Glutamatergic neuron (in vitro differentiated cells): ENCODE measurements at regions not wholly inside any gene's neighbourhood (a gene's known extent, or its start where the extent isn't known, plus 50 kb on each side); places are given as distances from the start of the nearest gene placed in this dataset.

Source experiments
- DNase-seq: peaks from one replicate; pipeline ENCODE4 v3.0.0; 2022
- H3K27ac Mint-ChIP-seq: one replicate; pipeline ENCODE4 v1.8.0; 2020; ENCODE audit warnings: mild to moderate bottlenecking, mixed read lengths, inconsistent platforms; ENCODE audit not compliant: unreplicated experiment
- H3K27me3 Mint-ChIP-seq: one replicate; pipeline ENCODE4 v1.8.0; 2020; ENCODE audit warnings: mild to moderate bottlenecking, moderate library complexity, mixed read lengths, inconsistent platforms; ENCODE audit not compliant: unreplicated experiment
- H3K36me3 Mint-ChIP-seq: one replicate; pipeline ENCODE4 v1.8.0; 2020; ENCODE audit warnings: mild to moderate bottlenecking, mixed read lengths, inconsistent platforms; ENCODE audit not compliant: unreplicated experiment
- H3K4me1 Mint-ChIP-seq: one replicate; pipeline ENCODE4 v1.8.0; 2020; ENCODE audit warnings: mild to moderate bottlenecking, low read depth, mixed read lengths, inconsistent platforms; ENCODE audit not compliant: unreplicated experiment
- H3K4me3 Mint-ChIP-seq: one replicate; pipeline ENCODE4 v1.8.0; 2020; ENCODE audit warnings: mild to moderate bottlenecking, mixed read lengths, inconsistent platforms; ENCODE audit not compliant: unreplicated experiment
- H3K9me3 Mint-ChIP-seq: one replicate; pipeline ENCODE4 v1.8.0; 2020; ENCODE audit warnings: mild to moderate bottlenecking, moderate library complexity, mixed read lengths, inconsistent platforms; ENCODE audit not compliant: unreplicated experiment
- CTCF ChIP-seq: fragments of 200-600 bp; sonication (generic); IDR thresholded peaks from one replicate; pipeline ENCODE4 v1.5.0; 2021; ENCODE audit not compliant: partially characterized antibody, unreplicated experiment

- H3K27ac Mint-ChIP-seq: no peak overlapping the region
- no peaks in the 10 kb centered on the region for H3K27me3 Mint-ChIP-seq
Observed at GRCh38 chr21:38968887-38969543, 163.3 kb downstream of the ETS2 start.

GRCh38 chr21:38965910-38966504 lies 160.3 kb downstream of the ETS2 start:
- Mint-ChIP-seq H3K36me3 (peaks cover 17% of the 10 kb centered on the region), H3K4me3 (no peak overlapping the region), H3K9me3 (peaks cover 4% of the 10 kb centered on the region), H3K4me1 (no peaks in the 10 kb centered on the region), H3K27ac (no peak overlapping the region), H3K27me3 (peaks cover 2% of the 10 kb centered on the region)
- no peak for TF ChIP-seq CTCF
- DNase-seq: no peak

More at GRCh38 chr21:38968887-38969543, 163.3 kb downstream of the ETS2 start:
- Mint-ChIP-seq H3K9me3 (peaks cover 4% of the 10 kb centered on the region), H3K36me3 (peaks cover 6% of the 10 kb centered on the region), H3K4me1 (no peaks in the 10 kb centered on the region), H3K4me3 (no peak overlapping the region)
- DNase-seq: no peak
- TF ChIP-seq CTCF: no peak

- Mint-ChIP-seq H3K9me3 (no peaks in the 10 kb centered on the region), H3K27me3 (peaks cover 2% of the 10 kb centered on the region), H3K27ac (no peak overlapping the region), H3K36me3 (peaks cover 19% of the 10 kb centered on the region), H3K4me1 (no peaks in the 10 kb centered on the region), H3K4me3 (no peak overlapping the region)
- TF ChIP-seq CTCF: no peak
- no peak for DNase-seq
Observed at GRCh38 chr21:38965241-38965640, 159.5 kb downstream of the ETS2 start.

GRCh38 chr21:38963006-38963405 lies 157.3 kb downstream of the ETS2 start:
- Mint-ChIP-seq H3K4me1 (no peaks in the 10 kb centered on the region), H3K36me3 (peaks cover 22% of the 10 kb centered on the region), H3K27me3 (peaks cover 2% of the 10 kb centered on the region), H3K9me3 (peaks cover 4% of the 10 kb centered on the region), H3K27ac (no peak overlapping the region), H3K4me3 (no peak overlapping the region)
- DNase-seq: no peak
- no peak for TF ChIP-seq CTCF

- Mint-ChIP-seq H3K36me3 (peaks cover 22% of the 10 kb centered on the region), H3K4me3 (no peak overlapping the region), H3K4me1 (no peaks in the 10 kb centered on the region), H3K9me3 (peaks cover 4% of the 10 kb centered on the region), H3K27ac (no peak overlapping the region), H3K27me3 (peaks cover 2% of the 10 kb centered on the region)
- DNase-seq: no peak
- no peak for TF ChIP-seq CTCF
Observed at GRCh38 chr21:38960251-38960650, 154.5 kb downstream of the ETS2 start.
